ENCODE measurements at regions not wholly inside any gene's neighbourhood (a gene's known extent, or its start where the extent isn't known, plus 50 kb on each side); places are given as distances from the start of the nearest gene placed in this dataset.

- ChIA-PET POLR2A (no interaction called here), CTCF (ENCODE audit: low intra/inter-chr PET ratio, low total read pairs) (no interaction called here)
- Histone ChIP-seq H3K36me3 (replicated peaks in 1 of 2; ENCODE audit: control insufficient read depth in 1 of 2, insufficient read depth in 2 of 2, low read length in 2 of 2) (no peaks in the 10 kb centered on the region), H3K4me2 (ENCODE audit: low read depth, low read length) (no peak overlapping the region), H3K9ac (ENCODE audit: insufficient read depth, low read depth, low read length) (no peak overlapping the region), H2AFZ (ENCODE audit: low read length) (no peak overlapping the region), H3K4me1 (ENCODE audit: insufficient read depth, low read length) (peaks cover 22% of the 10 kb centered on the region), H3K4me3 (replicated peaks in 1 of 3; ENCODE audit: insufficient read depth in 1 of 3, low read depth in 2 of 3, low read length in 3 of 3) (no peak overlapping the region), H3K9me3 (ENCODE audit: low read length) (no peaks in the 10 kb centered on the region), H3K27ac (ENCODE audit: extremely low read length, insufficient read depth, low read length) (no peak overlapping the region), H4K20me1 (ENCODE audit: insufficient read depth, low read length) (no peaks in the 10 kb centered on the region), H3K27me3 (ENCODE audit: control insufficient read depth in 1 of 2, insufficient read depth in 2 of 2, low read length in 2 of 2) (no peaks in the 10 kb centered on the region), H3K79me2 (ENCODE audit: insufficient read depth, low read length) (no peaks in the 10 kb centered on the region)
- intact Hi-C loops (cut with micrococcal nuclease; ENCODE audit: unreplicated experiment) (loop anchor here (10.0 kb wide), 1 partner anchor 191 kb away; no protein-coding TSS in a partner anchor), in situ Hi-C loops (cut with HindIII; ENCODE audit: extremely low pct_ligation_motif_present, low pct_unique_long_range_greater_than_20kb) (no loop called here)
- DNase-seq (ENCODE audit: low spot score) (peak; percentile 35), ATAC-seq (peak; percentile 55), FAIRE-seq (no peak)
- 78% methylated on average over 4 of the region's 4 CpGs for WGBS (ENCODE audit: low lambda C conversion rate)
- BruUV-seq (replicated peaks) = no TSS peak
- TF ChIP-seq, protein P1, sequence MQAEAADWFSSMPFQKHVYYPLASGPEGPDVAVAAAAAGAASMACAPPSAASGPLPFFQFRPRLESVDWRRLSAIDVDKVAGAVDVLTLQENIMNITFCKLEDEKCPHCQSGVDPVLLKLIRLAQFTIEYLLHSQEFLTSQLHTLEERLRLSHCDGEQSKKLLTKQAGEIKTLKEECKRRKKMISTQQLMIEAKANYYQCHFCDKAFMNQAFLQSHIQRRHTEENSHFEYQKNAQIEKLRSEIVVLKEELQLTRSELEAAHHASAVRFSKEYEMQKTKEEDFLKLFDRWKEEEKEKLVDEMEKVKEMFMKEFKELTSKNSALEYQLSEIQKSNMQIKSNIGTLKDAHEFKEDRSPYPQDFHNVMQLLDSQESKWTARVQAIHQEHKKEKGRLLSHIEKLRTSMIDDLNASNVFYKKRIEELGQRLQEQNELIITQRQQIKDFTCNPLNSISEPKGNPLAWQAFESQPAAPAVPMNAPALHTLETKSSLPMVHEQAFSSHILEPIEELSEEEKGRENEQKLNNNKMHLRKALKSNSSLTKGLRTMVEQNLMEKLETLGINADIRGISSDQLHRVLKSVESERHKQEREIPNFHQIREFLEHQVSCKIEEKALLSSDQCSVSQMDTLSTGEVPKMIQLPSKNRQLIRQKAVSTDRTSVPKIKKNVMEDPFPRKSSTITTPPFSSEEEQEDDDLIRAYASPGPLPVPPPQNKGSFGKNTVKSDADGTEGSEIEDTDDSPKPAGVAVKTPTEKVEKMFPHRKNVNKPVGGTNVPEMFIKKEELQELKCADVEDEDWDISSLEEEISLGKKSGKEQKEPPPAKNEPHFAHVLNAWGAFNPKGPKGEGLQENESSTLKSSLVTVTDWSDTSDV (CRISPR knock-in tag; IDR thresholded peaks at IDR 0.05) = no peak
- TF ChIP-seq STAG1 (CRISPR knock-in tag; IDR thresholded peaks at IDR 0.05) (peak; percentile 71), NCOR1 (IDR thresholded peaks at IDR 0.05; ENCODE audit: borderline replicate concordance, low read length) (no peak), SATB2 (CRISPR knock-in tag; IDR thresholded peaks at IDR 0.05) (no peak), KDM6A (CRISPR knock-in tag; IDR thresholded peaks at IDR 0.05; ENCODE audit: low read depth) (no peak), ETV6 (CRISPR knock-in tag; conservative IDR thresholded peaks at IDR 0.05) (no peak), CTCF (CRISPR knock-in tag; IDR thresholded peaks at IDR 0.05) (peak; percentile 63), SMC3 (IDR thresholded peaks at IDR 0.05; ENCODE audit: low read length) (peak; percentile 13; the same call in 1 of the 2 replicates), ZNF30 (CRISPR knock-in tag; IDR thresholded peaks at IDR 0.05) (no peak), KDM4B (CRISPR knock-in tag; IDR thresholded peaks at IDR 0.05) (no peak), SPEN (CRISPR knock-in tag; IDR thresholded peaks at IDR 0.05; ENCODE audit: low read depth) (no peak), TEAD3 (CRISPR knock-in tag; optimal IDR thresholded peaks at IDR 0.05; ENCODE audit: borderline replicate concordance) (peak; percentile 85), ZNF253 (CRISPR knock-in tag; IDR thresholded peaks at IDR 0.05; ENCODE audit: borderline replicate concordance) (no peak), ZNF263 (CRISPR knock-in tag; IDR thresholded peaks at IDR 0.05) (0 out of 2 replicates have a peak, but pooled peaks have one; percentile 56), ERF (CRISPR knock-in tag; IDR thresholded peaks at IDR 0.05) (0 out of 2 replicates have a peak, but pooled peaks have one; percentile 16), ZNF678 (CRISPR knock-in tag; IDR thresholded peaks at IDR 0.05) (no peak), ZBTB4 (CRISPR knock-in tag; IDR thresholded peaks at IDR 0.05; ENCODE audit: borderline replicate concordance) (no peak), ZNF850 (CRISPR knock-in tag; conservative IDR thresholded peaks at IDR 0.05) (no peak), ARNTL (CRISPR knock-in tag; IDR thresholded peaks at IDR 0.05) (no peak)
Observed at GRCh38 chr4:184553891-184554290, 79.5 kb upstream of the IRF2 start.

Data from HepG2 (cell line).